Hepatocyte (in vitro differentiated cells): ENCODE measurements at regions not wholly inside any gene's neighbourhood (a gene's known extent, or its start where the extent isn't known, plus 50 kb on each side); places are given as distances from the start of the nearest gene placed in this dataset.

Experiments used
- DNase-seq: peaks from one replicate; pipeline ENCODE4 v3.0.0-alpha.2; 2016; ENCODE audit warnings: low spot score
- H2AFZ ChIP-seq: fragments of 200-600 bp; sonication (generic); 2 replicates; pipeline ENCODE4 v1.6.0; 2016; ENCODE audit warnings: antibody characterized with exemption, mild to moderate bottlenecking
- H3K27ac ChIP-seq: fragments of 200-600 bp; sonication (generic); 2 replicates; pipeline ENCODE4 v1.5.1; 2016; ENCODE audit warnings: mild to moderate bottlenecking
- H3K27me3 ChIP-seq: fragments of 200-600 bp; sonication (generic); 2 replicates; pipeline ENCODE4 v1.6.1; 2016
- H3K36me3 ChIP-seq: fragments of 200-600 bp; sonication (generic); replicated peaks from 2 replicates; pipeline ENCODE4 v1.5.1; 2016; ENCODE audit warnings: low read depth; ENCODE audit not compliant: insufficient read depth
- H3K4me1 ChIP-seq: fragments of 200-600 bp; sonication (generic); 2 replicates; pipeline ENCODE4 v1.5.1; 2016; ENCODE audit warnings: mild to moderate bottlenecking, moderate library complexity; ENCODE audit not compliant: insufficient read depth
- H3K4me2 ChIP-seq: fragments of 200-600 bp; sonication (generic); 2 replicates; pipeline ENCODE4 v1.6.0; 2016
- H3K4me3 ChIP-seq: fragments of 200-600 bp; sonication (generic); 2 replicates; pipeline ENCODE4 v1.5.1; 2016; ENCODE audit warnings: mild to moderate bottlenecking
- H3K79me2 ChIP-seq: fragments of 200-600 bp; sonication (generic); 2 replicates; pipeline ENCODE4 v1.6.0; 2017; ENCODE audit warnings: mild to moderate bottlenecking
- H3K9me2 ChIP-seq: fragments of 200-600 bp; sonication (generic); replicated peaks from 2 replicates; pipeline ENCODE4 v1.6.0; 2017; ENCODE audit warnings: mild to moderate bottlenecking; ENCODE audit not compliant: insufficient read depth
- H3K9me3 ChIP-seq: fragments of 200-600 bp; sonication (generic); 2 replicates; pipeline ENCODE4 v1.5.1; 2016; ENCODE audit warnings: low read depth, mild to moderate bottlenecking
- H4K20me1 ChIP-seq: fragments of 200-600 bp; sonication (generic); 2 replicates; pipeline ENCODE4 v1.6.0; 2016; ENCODE audit warnings: mild to moderate bottlenecking; ENCODE audit not compliant: insufficient read depth, poor library complexity, severe bottlenecking
- EZH2 ChIP-seq: fragments of 200-600 bp; sonication (generic); IDR thresholded peaks from 2 replicates; pipeline ENCODE4 v1.6.1; 2016; ENCODE audit warnings: antibody characterized with exemption, mild to moderate bottlenecking, borderline replicate concordance
- EZH2phosphoT487 ChIP-seq: fragments of 200-600 bp; sonication (generic); IDR thresholded peaks from one replicate; pipeline ENCODE4 v1.6.1; 2018; ENCODE audit warnings: antibody characterized with exemption, mild to moderate bottlenecking, low read depth, moderate library complexity; ENCODE audit not compliant: unreplicated experiment, severe bottlenecking
- WGBS: methylation state at CpG from one replicate; pipeline ENCODE4 v1.1.6; 2016; ENCODE audit warnings: low lambda C conversion rate; ENCODE audit errors: missing lambda C conversion rate; 5-methylcytosine and 5-hydroxymethylcytosine counted together
- TF ChIP-seq, protein P1 (sequence below): fragments of 200-600 bp; sonication (generic); IDR thresholded peaks from 2 replicates; pipeline ENCODE4 v1.5.1; 2016; ENCODE audit warnings: antibody characterized with exemption, mild to moderate bottlenecking; ENCODE audit not compliant: poor library complexity

GRCh38 chr6:44663860-44664634 lies 276.5 kb downstream of the CDC5L start:
- Histone ChIP-seq H3K4me2 (no peak overlapping the region), H3K27me3 (no peaks in the 10 kb centered on the region), H3K4me3 (no peak overlapping the region), H3K4me1 (peaks cover 21% of the 10 kb centered on the region), H4K20me1 (no peaks in the 10 kb centered on the region), H3K79me2 (no peaks in the 10 kb centered on the region), H3K36me3 (no peaks in the 10 kb centered on the region), H3K9me3 (no peaks in the 10 kb centered on the region), H3K27ac (no peak overlapping the region), H2AFZ (no peak overlapping the region), H3K9me2 (no peaks in the 10 kb centered on the region)
- DNase-seq = no peak
- WGBS = 86% methylated on average over 10 of the region's 10 CpGs
- TF ChIP-seq, protein P1, sequence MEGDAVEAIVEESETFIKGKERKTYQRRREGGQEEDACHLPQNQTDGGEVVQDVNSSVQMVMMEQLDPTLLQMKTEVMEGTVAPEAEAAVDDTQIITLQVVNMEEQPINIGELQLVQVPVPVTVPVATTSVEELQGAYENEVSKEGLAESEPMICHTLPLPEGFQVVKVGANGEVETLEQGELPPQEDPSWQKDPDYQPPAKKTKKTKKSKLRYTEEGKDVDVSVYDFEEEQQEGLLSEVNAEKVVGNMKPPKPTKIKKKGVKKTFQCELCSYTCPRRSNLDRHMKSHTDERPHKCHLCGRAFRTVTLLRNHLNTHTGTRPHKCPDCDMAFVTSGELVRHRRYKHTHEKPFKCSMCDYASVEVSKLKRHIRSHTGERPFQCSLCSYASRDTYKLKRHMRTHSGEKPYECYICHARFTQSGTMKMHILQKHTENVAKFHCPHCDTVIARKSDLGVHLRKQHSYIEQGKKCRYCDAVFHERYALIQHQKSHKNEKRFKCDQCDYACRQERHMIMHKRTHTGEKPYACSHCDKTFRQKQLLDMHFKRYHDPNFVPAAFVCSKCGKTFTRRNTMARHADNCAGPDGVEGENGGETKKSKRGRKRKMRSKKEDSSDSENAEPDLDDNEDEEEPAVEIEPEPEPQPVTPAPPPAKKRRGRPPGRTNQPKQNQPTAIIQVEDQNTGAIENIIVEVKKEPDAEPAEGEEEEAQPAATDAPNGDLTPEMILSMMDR = no peak
- TF ChIP-seq EZH2phosphoT487 (no peak), EZH2 (no peak)

- no peak for DNase-seq
Measured at GRCh38 chr6:44664716-44665115, 277.2 kb downstream of the CDC5L start.

GRCh38 chr6:44665143-44665542 lies 277.6 kb downstream of the CDC5L start:
- Histone ChIP-seq H4K20me1 (no peaks in the 10 kb centered on the region), H3K4me2 (no peak overlapping the region), H3K9me3 (no peaks in the 10 kb centered on the region), H3K27ac (no peak overlapping the region), H3K27me3 (no peaks in the 10 kb centered on the region), H3K79me2 (no peaks in the 10 kb centered on the region), H2AFZ (no peak overlapping the region), H3K4me3 (no peak overlapping the region), H3K36me3 (no peaks in the 10 kb centered on the region), H3K9me2 (no peaks in the 10 kb centered on the region), H3K4me1 (peaks cover 21% of the 10 kb centered on the region)
- no peak for DNase-seq
- TF ChIP-seq, protein P1 = no peak
- TF ChIP-seq EZH2 = no peak
- TF ChIP-seq EZH2phosphoT487 = no peak
- WGBS = 94% methylated on average over 3 of the region's 3 CpGs

More at GRCh38 chr6:44664716-44665115, 277.2 kb downstream of the CDC5L start:
- H3K36me3 ChIP-seq = no peaks in the 10 kb centered on the region
- 47% methylated on average over 4 of the region's 4 CpGs for WGBS
- no peaks in the 10 kb centered on the region for H3K9me3 ChIP-seq
- H3K4me2 ChIP-seq = no peak overlapping the region
- no peaks in the 10 kb centered on the region for H3K9me2 ChIP-seq
- TF ChIP-seq EZH2 (no peak), EZH2phosphoT487 (peak; percentile 49)
- TF ChIP-seq, protein P1 = no peak
- no peaks in the 10 kb centered on the region for H4K20me1 ChIP-seq
- H3K4me1 ChIP-seq = peaks cover 21% of the 10 kb centered on the region
- H3K27me3 ChIP-seq = no peaks in the 10 kb centered on the region
- H3K79me2 ChIP-seq = no peaks in the 10 kb centered on the region
- H3K4me3 ChIP-seq = no peak overlapping the region
- H2AFZ ChIP-seq = no peak overlapping the region
- H3K27ac ChIP-seq = no peak overlapping the region
